ENCODE measurements at regions not wholly inside any gene's neighbourhood (a gene's known extent, or its start where the extent isn't known, plus 50 kb on each side); places are given as distances from the start of the nearest gene placed in this dataset.

- no peak for TF ChIP-seq GATA2 (IDR thresholded peaks at IDR 0.05; ENCODE audit: low read depth, low read length)
- TF ChIP-seq GATA3 (IDR thresholded peaks at IDR 0.05; ENCODE audit: low read depth, low read length), result no peak
Observed at GRCh38 chr5:163248333-163248732, 189.1 kb upstream of the CCNG1 start.

Measured in SH-SY5Y (cell line).